DMS153 (cell line): ENCODE measurements at regions not wholly inside any gene's neighbourhood (a gene's known extent, or its start where the extent isn't known, plus 50 kb on each side); places are given as distances from the start of the nearest gene placed in this dataset.

Experiments
- DNase-seq: peaks from one replicate; lab custom pipeline; 2025; lab: John Stamatoyannopoulos, UW

GRCh38 chr5:2262620-2263019, 379.9 kb upstream of the IRX4 start:
- no peak for DNase-seq

DNA sequence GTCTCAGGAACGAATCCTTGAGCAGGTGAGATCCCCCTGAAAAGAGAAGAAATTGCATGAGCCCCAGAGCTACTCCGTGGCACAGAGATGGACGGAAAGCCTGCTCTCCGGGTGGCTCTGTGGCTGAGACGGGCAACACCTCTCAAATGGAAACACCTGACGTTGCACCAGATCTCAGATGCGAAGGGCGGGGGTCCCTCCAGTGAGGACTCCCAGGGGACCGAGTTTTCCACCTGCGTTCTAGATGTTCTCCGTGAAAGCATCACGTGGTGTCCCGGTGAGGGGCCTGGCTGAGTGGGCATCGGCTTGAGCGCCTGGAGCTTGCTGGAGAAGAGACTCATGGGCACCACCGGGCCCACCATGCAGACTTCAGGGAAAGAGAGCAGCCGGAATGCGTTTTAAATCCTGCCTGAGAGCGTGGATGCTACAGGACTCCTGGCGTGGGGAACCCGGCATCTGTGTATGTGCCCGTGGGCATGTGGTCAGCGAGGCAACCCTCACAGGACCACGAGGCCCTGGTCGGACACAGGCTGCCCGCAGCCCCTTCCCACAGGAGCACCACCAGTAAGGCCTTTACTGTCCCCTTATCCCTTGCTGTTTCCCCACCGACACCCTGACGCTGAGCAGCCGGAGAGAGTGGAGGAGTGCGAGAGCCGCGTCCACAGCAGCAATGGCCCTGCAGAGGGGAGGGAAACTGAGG, 378.4 kb upstream of the IRX4 start:
- DNase-seq = no peak

- DNase-seq = no peak
These were observed 377.7 kb upstream of the IRX4 start for GRCh38 chr5:2260211-2261003.

GRCh38 chr5:2259494-2260107, 376.9 kb upstream of the IRX4 start:
- DNase-seq = no peak

- DNase-seq = no peak
These were observed 376.1 kb upstream of the IRX4 start for GRCh38 chr5:2258861-2259260.

DNA sequence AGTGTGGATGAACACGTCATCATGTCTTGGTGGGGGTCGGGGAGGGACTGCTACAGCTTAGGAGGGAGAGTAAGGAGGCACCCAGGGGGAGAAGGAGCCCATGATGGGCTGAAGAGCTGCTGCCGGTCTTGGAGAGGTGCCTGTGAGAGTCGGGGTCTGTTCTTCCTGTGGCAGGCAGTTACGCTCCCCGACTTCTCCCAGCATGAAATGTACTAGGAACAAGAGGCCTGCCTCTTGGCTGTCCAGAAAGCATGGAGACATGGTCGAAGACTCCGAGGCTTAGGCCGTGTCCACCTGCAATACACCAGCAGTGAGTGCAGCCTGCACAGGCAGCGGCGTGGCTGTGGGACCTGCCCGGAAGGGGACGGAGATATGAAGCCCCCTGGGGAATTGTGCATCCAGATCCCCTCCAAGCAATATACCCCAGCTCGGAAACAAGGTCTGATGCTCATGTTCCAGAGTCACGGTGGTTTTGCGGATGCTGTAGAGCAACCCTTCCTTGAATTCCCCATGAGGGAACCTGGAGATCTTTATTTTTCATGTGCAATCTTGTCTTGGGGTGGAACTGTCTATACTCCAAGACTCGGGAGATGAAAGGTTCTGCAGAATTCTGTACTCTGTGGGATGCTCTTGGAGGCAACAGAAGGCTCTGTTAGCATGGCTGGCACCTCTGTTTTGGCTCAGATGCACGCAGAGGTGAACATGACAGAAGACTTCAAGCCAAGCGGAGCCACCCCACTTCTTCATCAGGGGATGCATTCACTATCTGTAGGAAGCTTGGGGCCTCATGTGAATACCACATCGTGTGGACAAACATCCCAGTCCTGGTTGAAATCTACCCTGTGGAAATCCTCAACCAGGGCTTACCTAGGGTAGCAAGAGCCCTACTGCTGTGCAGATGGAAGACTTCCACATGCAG, 374.9 kb upstream of the IRX4 start:
- DNase-seq = no peak

- DNase-seq = no peak
These were observed 374.1 kb upstream of the IRX4 start for GRCh38 chr5:2256691-2257280.

DNA sequence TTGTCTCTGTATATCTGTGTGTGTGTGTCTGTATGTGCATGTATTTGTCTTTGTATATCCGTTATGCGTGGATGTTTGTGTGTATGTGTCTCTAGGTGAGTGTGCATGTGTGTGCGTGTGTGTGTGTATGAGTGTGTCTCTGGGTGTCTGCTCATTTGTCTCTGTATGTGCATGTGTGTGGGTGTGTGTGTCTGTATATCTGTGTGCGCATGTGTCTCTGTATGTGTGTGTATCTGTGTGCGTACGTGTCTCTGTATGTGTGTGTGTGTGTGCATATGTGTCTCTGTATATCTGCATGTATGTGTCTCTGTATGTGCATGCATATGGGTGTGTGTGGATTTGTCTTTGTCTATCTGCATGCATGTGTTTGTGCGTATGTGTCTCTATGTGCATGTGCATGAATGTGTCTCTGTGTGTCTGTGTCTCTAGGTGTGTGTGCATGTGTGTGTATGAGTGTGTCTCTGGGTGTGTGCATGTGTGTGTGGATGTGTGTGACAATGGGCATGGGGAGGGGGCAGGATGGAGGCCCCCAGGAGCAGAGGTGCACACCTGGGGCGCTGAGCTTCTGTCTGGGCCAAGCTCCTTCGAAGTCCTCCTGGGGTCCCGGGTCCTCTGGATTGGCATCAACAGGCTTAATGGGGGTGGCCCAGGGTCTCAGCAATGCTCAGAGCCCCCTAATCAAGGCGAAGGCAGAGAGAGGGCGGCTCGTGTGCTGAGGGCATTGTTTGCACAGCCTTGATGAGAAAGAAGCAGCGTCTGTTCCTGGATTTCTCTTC, 373.4 kb upstream of the IRX4 start:
- DNase-seq = no peak

- DNase-seq = no peak
These were observed 372.4 kb upstream of the IRX4 start for GRCh38 chr5:2254880-2255750.

DNA sequence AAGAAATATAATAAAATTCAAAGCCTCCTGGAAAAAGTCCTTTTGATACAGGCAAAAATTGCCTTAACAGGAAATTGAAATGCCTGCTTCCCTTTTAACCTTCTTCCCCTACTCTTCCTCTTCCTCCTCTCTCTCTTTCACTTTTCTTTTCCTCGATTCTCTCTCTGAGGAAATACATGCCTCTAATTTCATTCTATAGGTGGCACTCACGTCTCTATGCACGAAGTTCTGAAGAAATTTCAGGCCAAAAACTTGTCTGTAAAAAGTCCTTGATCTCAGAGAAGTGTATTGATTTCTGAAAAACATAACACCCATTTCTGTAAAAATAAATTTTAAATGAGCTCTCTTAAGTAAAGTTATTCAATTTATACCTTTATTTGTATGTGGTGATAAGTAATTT, 371.7 kb upstream of the IRX4 start:
- DNase-seq = no peak

DNA sequence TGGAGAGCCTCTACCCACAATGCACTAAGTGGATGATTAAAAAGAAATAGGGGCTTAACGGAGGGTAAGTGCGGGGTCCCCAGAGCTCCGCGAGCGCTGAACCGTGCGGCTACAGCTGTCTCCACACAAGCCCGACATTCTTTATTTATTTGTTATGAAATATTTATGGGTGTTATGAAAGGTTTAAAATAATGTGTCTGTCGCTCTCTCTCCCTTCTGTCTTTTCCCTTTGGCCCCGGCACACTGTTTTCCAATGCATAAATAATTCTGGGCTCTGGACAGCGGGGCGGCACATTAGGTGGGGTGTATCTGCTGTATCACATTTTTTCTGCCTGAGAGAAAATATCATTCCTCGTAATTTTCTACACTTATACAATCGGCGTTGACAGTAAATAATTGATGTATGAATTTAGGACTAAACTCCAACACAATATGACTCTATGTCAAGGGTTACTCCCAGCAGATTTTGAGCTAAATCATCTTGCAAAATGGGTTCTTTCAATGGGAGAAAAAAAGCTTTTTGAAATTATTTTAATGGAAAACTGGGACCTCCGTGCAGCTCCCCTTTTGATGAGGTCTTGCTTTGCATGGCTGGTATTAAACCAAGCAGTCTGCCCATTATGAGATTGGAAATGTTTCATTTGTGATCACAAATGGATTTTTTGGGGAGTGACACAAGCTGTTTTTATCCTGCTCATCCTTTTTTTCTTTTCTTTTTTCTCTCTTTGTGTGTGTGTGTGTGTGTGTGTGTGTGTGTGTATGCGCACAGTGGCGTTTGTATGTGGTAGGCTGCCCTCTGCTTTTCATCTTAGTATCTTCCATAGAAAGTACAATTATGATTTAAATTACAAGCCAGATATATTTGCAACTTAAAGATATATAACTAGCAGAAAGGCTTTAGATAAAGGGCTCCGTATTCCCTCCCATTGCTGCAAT, 370.6 kb upstream of the IRX4 start:
- no peak for DNase-seq

DNA sequence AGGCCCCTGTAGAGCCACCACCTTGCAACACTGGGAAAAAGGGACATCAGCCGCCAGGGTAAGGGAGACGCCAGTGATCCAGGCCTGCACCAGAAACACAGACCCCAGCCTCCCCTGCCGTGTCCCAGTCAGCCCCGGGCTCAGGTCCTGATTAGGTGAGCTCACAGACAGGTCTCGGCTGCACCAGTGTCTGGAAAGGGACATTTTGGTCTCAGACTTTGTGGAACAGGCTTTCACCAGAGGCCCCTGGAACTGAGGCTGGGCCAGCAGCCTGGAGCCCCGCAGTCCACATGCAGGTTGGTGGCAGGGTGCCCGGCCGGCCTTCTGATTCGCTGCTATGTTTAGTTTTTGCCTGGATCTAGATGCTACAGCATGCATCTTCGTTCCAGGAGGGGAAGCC, 369.0 kb upstream of the IRX4 start:
- no peak for DNase-seq

- DNase-seq = no peak
These were observed 368.6 kb upstream of the IRX4 start for GRCh38 chr5:2251298-2251697.

DNA sequence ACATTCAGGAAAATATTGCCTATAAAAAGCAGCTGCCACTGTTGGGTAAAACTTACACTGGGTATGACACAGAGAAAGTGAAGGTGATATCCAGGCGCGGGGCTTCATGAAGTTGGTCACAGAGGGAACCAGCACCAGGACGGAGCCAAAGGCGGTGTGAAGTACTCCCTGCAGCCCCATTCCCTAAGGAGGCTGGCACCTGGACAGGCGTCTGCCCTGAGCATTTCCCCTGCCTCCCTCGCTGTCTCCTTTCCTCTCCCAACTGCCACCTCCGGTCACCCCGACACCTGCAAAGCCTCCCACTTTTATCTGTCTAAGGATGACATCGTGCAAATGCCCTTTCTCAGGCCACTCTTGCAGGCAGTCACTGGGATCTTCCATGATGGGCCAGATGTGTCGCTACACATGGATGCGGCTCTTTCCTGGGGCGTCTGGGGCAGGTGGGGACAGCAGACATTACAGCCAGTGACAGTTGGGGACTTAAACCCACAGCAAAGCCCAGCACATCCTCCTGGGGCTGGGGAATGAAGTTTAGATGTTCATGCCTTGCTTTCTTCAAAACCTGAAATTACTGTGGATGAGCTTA, 367.7 kb upstream of the IRX4 start:
- no peak for DNase-seq

- DNase-seq = no peak
These were observed 366.7 kb upstream of the IRX4 start for GRCh38 chr5:2249442-2249841.

GRCh38 chr5:2249026-2249425, 366.3 kb upstream of the IRX4 start:
- DNase-seq = no peak

GRCh38 chr5:2242539-2242938, 359.8 kb upstream of the IRX4 start:
- no peak for DNase-seq

- no peak for DNase-seq
These were observed 359.1 kb upstream of the IRX4 start for GRCh38 chr5:2241842-2242241.
